ENCODE measurements at regions not wholly inside any gene's neighbourhood (a gene's known extent, or its start where the extent isn't known, plus 50 kb on each side); places are given as distances from the start of the nearest gene placed in this dataset.
"Not testable (repeated sequence)": the region's sequence is repeated elsewhere in the genome, so short reads cannot be mapped to it uniquely, and the experiment has no call there.

DNA sequence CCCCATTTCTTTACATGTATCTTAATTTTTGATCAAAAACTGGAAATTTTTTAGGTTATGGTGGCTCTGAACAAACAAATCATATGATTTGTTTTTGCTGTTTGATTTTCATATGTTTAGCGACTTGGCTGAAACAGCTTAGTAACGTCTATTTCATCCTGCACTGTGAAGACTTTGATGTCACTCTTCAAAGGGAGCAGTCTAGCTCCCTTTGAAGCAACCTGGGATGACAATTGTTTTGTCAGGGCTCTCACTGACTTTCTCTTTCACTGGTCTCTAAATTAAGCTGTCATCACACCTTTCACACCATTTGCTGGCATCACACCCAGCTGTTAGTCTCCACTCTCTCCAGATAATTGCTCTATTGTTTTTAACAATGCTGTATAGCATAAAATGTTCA lies 896.9 kb downstream of the IGSF11 start:
- Histone ChIP-seq H4K20me1 (ENCODE audit: insufficient read depth) (no peaks in the 10 kb centered on the region), H2AFZ (ENCODE audit: low read depth) (no peak overlapping the region), H3K79me2 (ENCODE audit: insufficient read depth, low read depth) (no peaks in the 10 kb centered on the region)

GRCh38 chr3:118144919-118145318 lies 889.7 kb downstream of the IGSF11 start:
- Histone ChIP-seq H2AFZ (ENCODE audit: low read depth) (peak overlapping the region; percentile 65), H3K4me3 (IDR thresholded peaks at IDR 0.05; ENCODE audit: insufficient read depth, low read depth, low read length) (no peak overlapping the region), H3K4me2 (peak overlapping the region; percentile 91), H3K79me2 (ENCODE audit: insufficient read depth, low read depth) (no peaks in the 10 kb centered on the region), H3K27ac (peak overlapping the region; percentile 70), H3K27me3 (ENCODE audit: insufficient read depth, low read depth) (no peaks in the 10 kb centered on the region), H3K9ac (peak overlapping the region; percentile 48; the same call in 1 of the 2 replicates), H3K4me1 (ENCODE audit: low read depth, poor library complexity, severe bottlenecking) (peaks cover 46% of the 10 kb centered on the region), H4K20me1 (ENCODE audit: insufficient read depth) (no peaks in the 10 kb centered on the region), H3K36me3 (ENCODE audit: insufficient read depth) (no peaks in the 10 kb centered on the region)
- TF ChIP-seq, protein P1, sequence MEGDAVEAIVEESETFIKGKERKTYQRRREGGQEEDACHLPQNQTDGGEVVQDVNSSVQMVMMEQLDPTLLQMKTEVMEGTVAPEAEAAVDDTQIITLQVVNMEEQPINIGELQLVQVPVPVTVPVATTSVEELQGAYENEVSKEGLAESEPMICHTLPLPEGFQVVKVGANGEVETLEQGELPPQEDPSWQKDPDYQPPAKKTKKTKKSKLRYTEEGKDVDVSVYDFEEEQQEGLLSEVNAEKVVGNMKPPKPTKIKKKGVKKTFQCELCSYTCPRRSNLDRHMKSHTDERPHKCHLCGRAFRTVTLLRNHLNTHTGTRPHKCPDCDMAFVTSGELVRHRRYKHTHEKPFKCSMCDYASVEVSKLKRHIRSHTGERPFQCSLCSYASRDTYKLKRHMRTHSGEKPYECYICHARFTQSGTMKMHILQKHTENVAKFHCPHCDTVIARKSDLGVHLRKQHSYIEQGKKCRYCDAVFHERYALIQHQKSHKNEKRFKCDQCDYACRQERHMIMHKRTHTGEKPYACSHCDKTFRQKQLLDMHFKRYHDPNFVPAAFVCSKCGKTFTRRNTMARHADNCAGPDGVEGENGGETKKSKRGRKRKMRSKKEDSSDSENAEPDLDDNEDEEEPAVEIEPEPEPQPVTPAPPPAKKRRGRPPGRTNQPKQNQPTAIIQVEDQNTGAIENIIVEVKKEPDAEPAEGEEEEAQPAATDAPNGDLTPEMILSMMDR (conservative IDR thresholded peaks at IDR 0.05; ENCODE audit: low read depth, low read length), result no peak

More for the DNA sequence above, 896.9 kb downstream of the IGSF11 start:
- Histone ChIP-seq H3K9ac (no peak overlapping the region), H3K4me3 (IDR thresholded peaks at IDR 0.05; ENCODE audit: insufficient read depth, low read depth, low read length) (no peak overlapping the region), H3K27me3 (ENCODE audit: insufficient read depth, low read depth) (no peaks in the 10 kb centered on the region), H3K4me1 (ENCODE audit: low read depth, poor library complexity, severe bottlenecking) (no peaks in the 10 kb centered on the region), H3K4me2 (no peak overlapping the region), H3K27ac (no peak overlapping the region), H3K36me3 (ENCODE audit: insufficient read depth) (no peaks in the 10 kb centered on the region)
- TF ChIP-seq, protein P1 (conservative IDR thresholded peaks at IDR 0.05; ENCODE audit: low read depth, low read length), result no peak

- Histone ChIP-seq H3K36me3 (ENCODE audit: insufficient read depth) (no peaks in the 10 kb centered on the region), H3K27me3 (ENCODE audit: insufficient read depth, low read depth) (no peaks in the 10 kb centered on the region), H3K4me1 (ENCODE audit: low read depth, poor library complexity, severe bottlenecking) (peaks cover 46% of the 10 kb centered on the region), H3K9ac (no peak overlapping the region; the same call in 1 of the 2 replicates), H4K20me1 (ENCODE audit: insufficient read depth) (no peaks in the 10 kb centered on the region), H3K4me2 (peak overlapping the region; percentile 58), H2AFZ (ENCODE audit: low read depth) (no peak overlapping the region; the same call in 1 of the 2 replicates), H3K4me3 (IDR thresholded peaks at IDR 0.05; ENCODE audit: insufficient read depth, low read depth, low read length) (no peak overlapping the region), H3K79me2 (ENCODE audit: insufficient read depth, low read depth) (no peaks in the 10 kb centered on the region), H3K27ac (peak overlapping the region; percentile 30; the same call in 1 of the 2 replicates)
- TF ChIP-seq, protein P1 (conservative IDR thresholded peaks at IDR 0.05; ENCODE audit: low read depth, low read length), result no peak
Measured at GRCh38 chr3:118146658-118147375, 887.8 kb downstream of the IGSF11 start.

- Histone ChIP-seq H3K79me2 (ENCODE audit: insufficient read depth, low read depth) (no peaks in the 10 kb centered on the region), H3K4me3 (IDR thresholded peaks at IDR 0.05; ENCODE audit: insufficient read depth, low read depth, low read length) (no peak overlapping the region), H2AFZ (ENCODE audit: low read depth) (no peak overlapping the region), H3K36me3 (ENCODE audit: insufficient read depth) (no peaks in the 10 kb centered on the region), H3K27ac (no peak overlapping the region), H4K20me1 (ENCODE audit: insufficient read depth) (no peaks in the 10 kb centered on the region), H3K27me3 (ENCODE audit: insufficient read depth, low read depth) (no peaks in the 10 kb centered on the region), H3K9ac (no peak overlapping the region), H3K4me1 (ENCODE audit: low read depth, poor library complexity, severe bottlenecking) (peaks cover 21% of the 10 kb centered on the region), H3K4me2 (no peak overlapping the region)
- TF ChIP-seq, protein P1 (conservative IDR thresholded peaks at IDR 0.05; ENCODE audit: low read depth, low read length), result no peak
Measured at GRCh38 chr3:118151164-118151563, 883.5 kb downstream of the IGSF11 start.

DNA sequence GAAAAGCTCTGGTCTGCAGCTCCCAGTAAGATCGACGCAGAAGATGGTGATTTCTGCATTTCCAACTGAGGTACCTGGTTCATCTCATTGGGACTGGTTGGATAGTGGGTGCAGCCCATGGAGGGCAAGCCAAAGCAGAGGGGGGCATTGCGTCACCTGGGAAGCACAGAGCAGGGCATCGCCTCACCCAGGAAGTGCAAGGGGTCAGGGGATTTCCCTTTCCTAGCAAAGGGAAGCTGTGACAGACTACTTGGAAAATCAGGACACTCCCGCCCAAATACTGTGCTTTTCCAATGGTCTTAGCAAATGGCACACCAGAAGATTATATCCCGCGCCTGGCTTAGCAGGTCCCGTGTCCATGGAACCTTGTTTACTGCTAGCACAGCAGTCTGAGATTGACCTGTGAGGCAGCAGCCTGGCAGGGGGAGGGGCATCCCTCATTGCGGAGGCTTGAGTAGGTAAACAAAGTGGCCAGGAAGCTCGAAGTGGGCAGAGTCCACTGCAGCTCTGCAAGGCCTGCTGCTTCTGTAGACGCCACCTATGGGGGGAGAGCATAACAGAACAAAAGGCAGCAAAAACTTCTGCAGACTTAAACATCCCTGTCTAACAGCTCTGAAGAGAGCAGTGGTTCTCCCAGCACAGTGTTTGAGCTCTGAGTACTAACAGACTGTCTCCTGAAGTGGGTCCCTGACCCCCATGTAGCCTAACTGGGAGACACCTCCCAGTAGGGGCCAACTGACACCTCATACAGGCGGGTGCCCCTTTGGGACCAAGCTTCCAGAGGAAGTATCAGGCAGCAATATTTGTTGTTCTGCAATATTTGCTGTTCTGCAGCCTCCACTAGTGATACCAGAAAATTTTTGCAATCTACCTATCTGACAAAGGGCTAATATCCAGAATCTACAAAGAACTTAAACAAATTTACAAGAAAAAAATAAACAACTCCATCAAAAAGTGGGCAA lies 871.7 kb downstream of the IGSF11 start:
- H3K36me3 ChIP-seq (ENCODE audit: insufficient read depth); H3K79me2 ChIP-seq (ENCODE audit: insufficient read depth, low read depth); H3K27ac ChIP-seq; H2AFZ ChIP-seq (ENCODE audit: low read depth); H3K4me2 ChIP-seq; H4K20me1 ChIP-seq (ENCODE audit: insufficient read depth); H3K4me3 ChIP-seq (IDR thresholded peaks at IDR 0.05; ENCODE audit: insufficient read depth, low read depth, low read length); H3K9ac ChIP-seq; H3K27me3 ChIP-seq (ENCODE audit: insufficient read depth, low read depth): not testable (repeated sequence)
- H3K4me1 ChIP-seq (ENCODE audit: low read depth, poor library complexity, severe bottlenecking), result peaks cover 37% of the 10 kb centered on the region

Measured in KMS-11 (cell line).